Panc1 (cell line): ENCODE measurements at regions not wholly inside any gene's neighbourhood (a gene's known extent, or its start where the extent isn't known, plus 50 kb on each side); places are given as distances from the start of the nearest gene placed in this dataset.

ENCODE experiments used
- CTCF ChIP-seq: fragments of 450-650 bp; IDR thresholded peaks from 2 replicates; pipeline ENCODE4 v1.5.1; 2017; ENCODE audit warnings: mild to moderate bottlenecking
- POLR2AphosphoS5 ChIP-seq: IDR thresholded peaks from 2 replicates; pipeline ENCODE4 v1.6.1; 2012; ENCODE audit warnings: mild to moderate bottlenecking, low read depth, low read length, moderate library complexity
- REST ChIP-seq, 2 experiments: IDR thresholded peaks; 2 replicates each; pipeline ENCODE4 v1.6.1; 2011 to 2012; ENCODE audit warnings: low read depth in 2 of 2, control low read depth in 1 of 2, low read length in 1 of 2, mild to moderate bottlenecking in 1 of 2, moderate library complexity in 1 of 2; ENCODE audit not compliant: insufficient read depth in 1 of 2
- SIN3A ChIP-seq: IDR thresholded peaks from 2 replicates; pipeline ENCODE4 v1.6.1; 2012; ENCODE audit warnings: low read depth, mild to moderate bottlenecking, low read length, moderate library complexity, borderline replicate concordance; ENCODE audit not compliant: insufficient read depth
- TCF7L2 ChIP-seq: IDR thresholded peaks from 2 replicates; pipeline ENCODE4 v1.6.1; 2011; ENCODE audit warnings: mild to moderate bottlenecking, low read depth, low read length, inconsistent platforms

- TF ChIP-seq CTCF (no peak), REST (IDR thresholded peaks at IDR 0.05; ENCODE audit: insufficient read depth in 1 of 2, low read depth in 2 of 2, low read length in 1 of 2) (no peak), POLR2AphosphoS5 (no peak), TCF7L2 (no peak), SIN3A (no peak)
Measured at GRCh38 chr10:125510998-125511397, 172.0 kb downstream of the TEX36 start.
